ENCODE measurements at regions not wholly inside any gene's neighbourhood (a gene's known extent, or its start where the extent isn't known, plus 50 kb on each side); places are given as distances from the start of the nearest gene placed in this dataset.

DNA sequence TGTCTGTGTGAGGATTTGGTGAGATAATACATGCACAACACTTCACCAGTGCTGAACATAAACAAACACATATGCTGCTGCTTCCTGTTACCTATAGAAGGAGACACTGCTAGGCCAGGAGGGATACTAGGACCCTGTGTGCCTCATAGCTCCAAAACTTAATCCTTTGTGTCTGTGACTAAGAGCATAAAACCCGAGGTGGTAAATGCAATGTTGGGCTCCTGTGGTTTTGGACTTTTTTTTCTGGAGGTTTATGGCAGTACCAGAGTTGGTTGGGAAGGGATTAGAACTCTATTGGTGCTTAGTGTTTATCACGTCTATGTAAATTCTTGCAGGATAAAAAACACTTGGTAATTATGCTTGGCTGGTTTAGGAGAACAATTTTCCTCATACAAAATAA is 122.9 kb downstream of the NUF2 start:
- no peaks in the 10 kb centered on the region for H3K27me3 ChIP-seq (ENCODE audit: control insufficient read depth in 2 of 2, insufficient read depth in 2 of 2, low read length in 2 of 2)
- no peaks in the 10 kb centered on the region for H3K4me1 ChIP-seq (ENCODE audit: control insufficient read depth, extremely low read depth, insufficient read depth, low read length)
- no peak overlapping the region for H3K27ac ChIP-seq (ENCODE audit: insufficient read depth, low read depth, low read length)
- ChIA-PET POLR2A (no interaction called here), CTCF (no interaction called here)
- BruUV-seq (replicated peaks) = no TSS peak
- no peaks in the 10 kb centered on the region for H4K20me1 ChIP-seq (replicated peaks; ENCODE audit: control insufficient read depth, extremely low read depth, insufficient read depth, low read length)
- dilution Hi-C loops (cut with MboI; ENCODE audit: extremely low pct_ligation_motif_present, low sequenced_read_pairs) (no loop called here), intact Hi-C loops (cut with micrococcal nuclease) (no loop called here)
- no peak overlapping the region for H2AFZ ChIP-seq (ENCODE audit: low read depth, low read length)
- no peaks in the 10 kb centered on the region for H3K9me3 ChIP-seq (replicated peaks; ENCODE audit: control insufficient read depth, insufficient read depth, low read length)
- H3K9me1 ChIP-seq (replicated peaks; ENCODE audit: control insufficient read depth, extremely low read depth, insufficient read depth, low read length) = no peaks in the 10 kb centered on the region
- FAIRE-seq (no peak), DNase-seq (ENCODE audit: low read depth, low spot score) (no peak)
- no peaks in the 10 kb centered on the region for H3K79me2 ChIP-seq (ENCODE audit: control insufficient read depth, insufficient read depth, low read length)
- no peaks in the 10 kb centered on the region for H3K36me3 ChIP-seq (ENCODE audit: control insufficient read depth in 2 of 2, extremely low read depth in 1 of 2, insufficient read depth in 2 of 2, low read length in 2 of 2)
- no peak overlapping the region for H3K4me3 ChIP-seq (replicated peaks in 1 of 3; ENCODE audit: insufficient read depth in 1 of 3, low read depth in 1 of 3, low read length in 3 of 3)
- no peak overlapping the region for H3K9ac ChIP-seq (replicated peaks; ENCODE audit: extremely low read depth, insufficient read depth, low read length)
- no peak overlapping the region for H3K4me2 ChIP-seq (ENCODE audit: insufficient read depth, low read length)
- TF ChIP-seq POLR2AphosphoS5 (IDR thresholded peaks at IDR 0.05; ENCODE audit: insufficient read depth, low read depth, low read length) = no peak
- no peak for TF ChIP-seq MAX (IDR thresholded peaks at IDR 0.05; ENCODE audit: insufficient read depth, insufficient read length)
- no peak for TF ChIP-seq JUN (IDR thresholded peaks at IDR 0.05; ENCODE audit: borderline replicate concordance, insufficient read depth, insufficient read length, low read depth)
- no peak for TF ChIP-seq POLR2A (IDR thresholded peaks at IDR 0.05; ENCODE audit: low read depth, low read length)
- TF ChIP-seq, protein P1, sequence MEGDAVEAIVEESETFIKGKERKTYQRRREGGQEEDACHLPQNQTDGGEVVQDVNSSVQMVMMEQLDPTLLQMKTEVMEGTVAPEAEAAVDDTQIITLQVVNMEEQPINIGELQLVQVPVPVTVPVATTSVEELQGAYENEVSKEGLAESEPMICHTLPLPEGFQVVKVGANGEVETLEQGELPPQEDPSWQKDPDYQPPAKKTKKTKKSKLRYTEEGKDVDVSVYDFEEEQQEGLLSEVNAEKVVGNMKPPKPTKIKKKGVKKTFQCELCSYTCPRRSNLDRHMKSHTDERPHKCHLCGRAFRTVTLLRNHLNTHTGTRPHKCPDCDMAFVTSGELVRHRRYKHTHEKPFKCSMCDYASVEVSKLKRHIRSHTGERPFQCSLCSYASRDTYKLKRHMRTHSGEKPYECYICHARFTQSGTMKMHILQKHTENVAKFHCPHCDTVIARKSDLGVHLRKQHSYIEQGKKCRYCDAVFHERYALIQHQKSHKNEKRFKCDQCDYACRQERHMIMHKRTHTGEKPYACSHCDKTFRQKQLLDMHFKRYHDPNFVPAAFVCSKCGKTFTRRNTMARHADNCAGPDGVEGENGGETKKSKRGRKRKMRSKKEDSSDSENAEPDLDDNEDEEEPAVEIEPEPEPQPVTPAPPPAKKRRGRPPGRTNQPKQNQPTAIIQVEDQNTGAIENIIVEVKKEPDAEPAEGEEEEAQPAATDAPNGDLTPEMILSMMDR (IDR thresholded peaks at IDR 0.05; ENCODE audit: extremely low read depth in 1 of 2, insufficient read depth in 1 of 2, low read depth in 1 of 2, low read length in 2 of 2) = no peak
- TF ChIP-seq FOS (IDR thresholded peaks at IDR 0.05; ENCODE audit: borderline replicate concordance, insufficient read depth, low read length) = no peak
- no peak for TF ChIP-seq GATA2 (IDR thresholded peaks at IDR 0.05; ENCODE audit: insufficient read depth, insufficient read length, low read depth, low read length)
- no peak for TF ChIP-seq EZH2 (IDR thresholded peaks at IDR 0.05; ENCODE audit: borderline replicate concordance, low read depth, low read length, severe bottlenecking)
- TF ChIP-seq MYC (IDR thresholded peaks at IDR 0.05; ENCODE audit: low read depth, low read length) = no peak
